ENCODE measurements at regions not wholly inside any gene's neighbourhood (a gene's known extent, or its start where the extent isn't known, plus 50 kb on each side); places are given as distances from the start of the nearest gene placed in this dataset.

DNA sequence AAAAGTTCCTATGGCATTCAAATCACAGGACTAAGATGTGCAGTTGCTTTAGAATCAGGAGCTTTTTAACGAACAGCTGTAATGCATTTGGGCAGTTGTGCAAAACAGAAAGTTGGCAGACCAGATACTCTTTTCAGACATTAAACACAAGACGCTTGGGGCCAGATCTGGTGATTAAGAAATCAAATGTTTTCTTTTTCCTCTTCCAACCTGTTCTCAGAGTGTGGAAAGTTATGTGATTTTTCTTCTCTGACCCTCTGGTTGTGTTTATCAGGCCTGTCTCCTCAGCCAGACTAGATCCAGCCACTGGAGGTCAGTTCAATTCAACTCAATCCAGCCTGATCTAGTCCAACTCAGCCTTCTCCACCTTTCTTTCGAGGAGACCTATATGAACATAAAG is 298.5 kb upstream of the PCSK5 start:
- DNase-seq (ENCODE audit: low spot score): no peak
- TF ChIP-seq, protein P1, sequence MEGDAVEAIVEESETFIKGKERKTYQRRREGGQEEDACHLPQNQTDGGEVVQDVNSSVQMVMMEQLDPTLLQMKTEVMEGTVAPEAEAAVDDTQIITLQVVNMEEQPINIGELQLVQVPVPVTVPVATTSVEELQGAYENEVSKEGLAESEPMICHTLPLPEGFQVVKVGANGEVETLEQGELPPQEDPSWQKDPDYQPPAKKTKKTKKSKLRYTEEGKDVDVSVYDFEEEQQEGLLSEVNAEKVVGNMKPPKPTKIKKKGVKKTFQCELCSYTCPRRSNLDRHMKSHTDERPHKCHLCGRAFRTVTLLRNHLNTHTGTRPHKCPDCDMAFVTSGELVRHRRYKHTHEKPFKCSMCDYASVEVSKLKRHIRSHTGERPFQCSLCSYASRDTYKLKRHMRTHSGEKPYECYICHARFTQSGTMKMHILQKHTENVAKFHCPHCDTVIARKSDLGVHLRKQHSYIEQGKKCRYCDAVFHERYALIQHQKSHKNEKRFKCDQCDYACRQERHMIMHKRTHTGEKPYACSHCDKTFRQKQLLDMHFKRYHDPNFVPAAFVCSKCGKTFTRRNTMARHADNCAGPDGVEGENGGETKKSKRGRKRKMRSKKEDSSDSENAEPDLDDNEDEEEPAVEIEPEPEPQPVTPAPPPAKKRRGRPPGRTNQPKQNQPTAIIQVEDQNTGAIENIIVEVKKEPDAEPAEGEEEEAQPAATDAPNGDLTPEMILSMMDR (IDR thresholded peaks at IDR 0.05; ENCODE audit: extremely low read depth, missing control alignments): no peak

- DNase-seq (ENCODE audit: low spot score): no peak
- TF ChIP-seq, protein P1 (IDR thresholded peaks at IDR 0.05; ENCODE audit: extremely low read depth, missing control alignments): no peak
These were observed 297.9 kb upstream of the PCSK5 start for GRCh38 chr9:75592586-75592985.

DNA sequence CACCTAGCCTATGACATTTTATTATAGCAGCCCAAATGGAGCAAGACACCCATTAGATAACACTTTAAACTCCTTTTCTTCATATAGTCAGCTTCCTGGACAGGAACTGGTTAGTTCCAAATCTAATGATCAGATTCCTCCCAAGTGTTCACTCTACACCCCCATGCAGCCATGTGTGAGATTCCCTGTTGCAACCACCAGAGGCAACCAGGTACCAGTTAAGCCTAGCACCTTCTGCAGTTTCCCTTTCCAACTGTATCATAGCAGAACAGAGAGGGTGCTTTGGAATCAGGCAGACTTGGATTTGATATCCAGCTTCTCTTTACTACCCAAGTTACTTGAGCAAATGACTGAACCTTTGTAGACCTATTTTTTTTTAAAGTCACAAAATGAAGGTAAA is 296.6 kb upstream of the PCSK5 start:
- no peak for DNase-seq (ENCODE audit: low spot score)
- TF ChIP-seq, protein P1 (IDR thresholded peaks at IDR 0.05; ENCODE audit: extremely low read depth, missing control alignments): no peak

GRCh38 chr9:75599126-75599525 is 291.3 kb upstream of the PCSK5 start:
- TF ChIP-seq, protein P1 (IDR thresholded peaks at IDR 0.05; ENCODE audit: extremely low read depth, missing control alignments): no peak
- DNase-seq (ENCODE audit: low spot score): no peak

DNA sequence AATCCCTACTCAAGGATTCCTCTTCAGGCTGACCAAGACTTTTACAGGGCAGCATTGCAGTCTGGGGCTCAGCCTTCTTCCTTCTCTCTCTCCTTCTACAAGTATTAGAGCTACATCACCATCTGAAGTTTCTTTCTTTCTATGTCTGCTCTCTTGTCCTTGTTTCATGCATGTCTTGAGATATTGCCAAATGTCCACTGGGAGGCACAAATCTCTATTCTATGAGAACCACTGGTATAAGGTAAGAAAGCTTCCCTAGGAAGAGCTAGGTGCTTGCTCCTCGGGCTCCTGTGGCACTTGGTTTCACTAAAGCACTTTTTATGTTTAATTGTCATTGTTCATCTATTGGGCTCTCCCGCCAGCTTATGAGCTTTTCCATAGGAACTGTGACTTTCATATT is 289.2 kb upstream of the PCSK5 start:
- DNase-seq (ENCODE audit: low spot score): no peak

DNA sequence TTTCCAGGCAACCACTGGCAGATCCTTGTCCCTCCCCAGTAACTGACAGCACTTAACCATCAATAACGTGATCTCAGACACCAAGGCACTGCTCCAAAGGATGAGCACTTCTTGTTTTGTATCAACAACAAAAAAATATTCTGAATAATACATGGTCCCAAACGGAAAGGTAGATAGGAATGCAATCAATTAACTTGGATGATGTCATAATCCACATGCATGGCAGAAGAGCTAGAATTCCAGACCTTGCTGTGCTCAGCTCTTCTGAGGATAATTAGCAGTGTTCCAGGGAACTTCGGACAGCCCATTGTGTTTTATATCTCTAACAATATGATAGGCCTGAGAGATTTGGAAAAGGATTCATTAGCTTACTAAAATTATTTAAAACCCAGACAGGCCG is 288.4 kb upstream of the PCSK5 start:
- no peak for DNase-seq (ENCODE audit: low spot score)
- TF ChIP-seq, protein P1 (IDR thresholded peaks at IDR 0.05; ENCODE audit: extremely low read depth, missing control alignments): no peak

More for the DNA sequence above, 289.2 kb upstream of the PCSK5 start:
- TF ChIP-seq, protein P1 (IDR thresholded peaks at IDR 0.05; ENCODE audit: extremely low read depth, missing control alignments): no peak

- no peak for DNase-seq (ENCODE audit: low spot score)
- TF ChIP-seq, protein P1 (IDR thresholded peaks at IDR 0.05; ENCODE audit: extremely low read depth, missing control alignments): no peak
These were observed 285.8 kb upstream of the PCSK5 start for GRCh38 chr9:75604661-75605060.

Measured in GM20000 (cell line).